Smooth muscle cell (in vitro differentiated cells): ENCODE measurements at regions not wholly inside any gene's neighbourhood (a gene's known extent, or its start where the extent isn't known, plus 50 kb on each side); places are given as distances from the start of the nearest gene placed in this dataset.

ENCODE experiments used
- DNase-seq: peaks from one replicate; lab custom pipeline; 2025; ENCODE audit not compliant: unreplicated experiment; lab: John Stamatoyannopoulos, UW
- H2AFZ ChIP-seq: fragments of 200-600 bp; sonication (generic); 2 replicates; pipeline ENCODE4 v1.6.0; 2016; ENCODE audit warnings: antibody characterized with exemption, low read depth, mild to moderate bottlenecking
- H3F3A ChIP-seq: fragments of 200-600 bp; sonication (generic); 2 replicates; pipeline ENCODE4 v1.6.0; 2017; ENCODE audit warnings: antibody characterized with exemption, low read depth
- H3K27ac ChIP-seq: fragments of 200-600 bp; sonication (generic); 2 replicates; pipeline ENCODE4 v1.5.1; 2016; ENCODE audit warnings: low read depth, mild to moderate bottlenecking
- H3K27me3 ChIP-seq: fragments of 200-600 bp; sonication (generic); 2 replicates; pipeline ENCODE4 v1.6.1; 2016; ENCODE audit warnings: low read depth, mild to moderate bottlenecking
- H3K36me3 ChIP-seq: fragments of 200-600 bp; sonication (generic); 2 replicates; pipeline ENCODE4 v1.5.1; 2016; ENCODE audit warnings: low read depth
- H3K4me1 ChIP-seq: fragments of 200-600 bp; sonication (generic); 2 replicates; pipeline ENCODE4 v1.5.1; 2016; ENCODE audit warnings: low read depth
- H3K4me2 ChIP-seq: fragments of 200-600 bp; sonication (generic); 2 replicates; pipeline ENCODE4 v1.6.0; 2016; ENCODE audit warnings: mild to moderate bottlenecking
- H3K4me3 ChIP-seq: fragments of 200-600 bp; sonication (generic); 2 replicates; pipeline ENCODE4 v1.5.1; 2016; ENCODE audit warnings: mild to moderate bottlenecking
- H3K79me2 ChIP-seq: fragments of 200-600 bp; sonication (generic); 2 replicates; pipeline ENCODE4 v1.6.0; 2016; ENCODE audit warnings: low read depth, mild to moderate bottlenecking
- H3K9ac ChIP-seq: fragments of 200-600 bp; sonication (generic); 2 replicates; pipeline ENCODE4 v1.6.0; 2016; ENCODE audit warnings: low read depth
- H3K9me3 ChIP-seq: fragments of 200-600 bp; sonication (generic); replicated peaks from 2 replicates; pipeline ENCODE4 v1.5.1; 2016; ENCODE audit warnings: low read depth
- H4K20me1 ChIP-seq: fragments of 200-600 bp; sonication (generic); 2 replicates; pipeline ENCODE4 v1.6.0; 2016; ENCODE audit warnings: low read depth
- CTCF ChIP-seq: fragments of 200-600 bp; sonication (generic); IDR thresholded peaks from 2 replicates; pipeline ENCODE4 v1.5.1; 2017; ENCODE audit warnings: borderline replicate concordance, mild to moderate bottlenecking, antibody characterized with exemption; ENCODE audit not compliant: insufficient read depth, poor library complexity, severe bottlenecking
- WGBS: methylation state at CpG from one replicate; pipeline ENCODE4 v1.1.7; 2016; ENCODE audit warnings: low lambda C conversion rate; 5-methylcytosine and 5-hydroxymethylcytosine counted together

GRCh38 chr18:64270608-64271007, 121.7 kb upstream of the LINC00305 start:
- WGBS = 98% methylated on average over 1 of the region's 1 CpG
- no peaks in the 10 kb centered on the region for H3K79me2 ChIP-seq
- no peak overlapping the region for H3K4me2 ChIP-seq
- H3K9ac ChIP-seq = no peak overlapping the region
- H3F3A ChIP-seq = no peaks in the 10 kb centered on the region
- no peaks in the 10 kb centered on the region for H3K9me3 ChIP-seq
- H3K27me3 ChIP-seq = no peaks in the 10 kb centered on the region
- no peak overlapping the region for H2AFZ ChIP-seq
- TF ChIP-seq CTCF = no peak
- H3K4me1 ChIP-seq = no peaks in the 10 kb centered on the region
- no peaks in the 10 kb centered on the region for H3K36me3 ChIP-seq
- no peaks in the 10 kb centered on the region for H4K20me1 ChIP-seq
- H3K27ac ChIP-seq = no peak overlapping the region
- no peak for DNase-seq
- H3K4me3 ChIP-seq = no peak overlapping the region

GRCh38 chr18:64270121-64270520, 121.2 kb upstream of the LINC00305 start:
- Histone ChIP-seq H3F3A (no peaks in the 10 kb centered on the region), H3K36me3 (no peaks in the 10 kb centered on the region), H3K4me1 (no peaks in the 10 kb centered on the region), H3K27ac (no peak overlapping the region), H3K4me3 (no peak overlapping the region), H2AFZ (no peak overlapping the region), H3K27me3 (no peaks in the 10 kb centered on the region), H3K79me2 (no peaks in the 10 kb centered on the region), H4K20me1 (no peaks in the 10 kb centered on the region), H3K9me3 (no peaks in the 10 kb centered on the region), H3K4me2 (no peak overlapping the region), H3K9ac (no peak overlapping the region)
- TF ChIP-seq CTCF = no peak
- 89% methylated on average over 3 of the region's 3 CpGs for WGBS
- DNase-seq = no peak

GRCh38 chr18:64264171-64264570, 115.3 kb upstream of the LINC00305 start:
- Histone ChIP-seq H4K20me1 (no peaks in the 10 kb centered on the region), H3K79me2 (no peaks in the 10 kb centered on the region), H3K9me3 (no peaks in the 10 kb centered on the region), H3K27me3 (no peaks in the 10 kb centered on the region), H3K4me1 (no peaks in the 10 kb centered on the region), H3K4me3 (no peak overlapping the region), H3K4me2 (no peak overlapping the region), H3F3A (no peaks in the 10 kb centered on the region), H2AFZ (no peak overlapping the region), H3K36me3 (no peaks in the 10 kb centered on the region), H3K9ac (no peak overlapping the region), H3K27ac (no peak overlapping the region)
- WGBS = 45% methylated on average over 2 of the region's 2 CpGs
- no peak for DNase-seq
- no peak for TF ChIP-seq CTCF

GRCh38 chr18:64260810-64261209, 111.9 kb upstream of the LINC00305 start:
- Histone ChIP-seq H3K27me3 (no peaks in the 10 kb centered on the region), H3K4me1 (no peaks in the 10 kb centered on the region), H2AFZ (no peak overlapping the region), H3K79me2 (no peaks in the 10 kb centered on the region), H3K4me2 (no peak overlapping the region), H4K20me1 (no peaks in the 10 kb centered on the region), H3K27ac (no peak overlapping the region), H3K4me3 (no peak overlapping the region), H3K36me3 (no peaks in the 10 kb centered on the region), H3K9me3 (no peaks in the 10 kb centered on the region), H3F3A (no peaks in the 10 kb centered on the region), H3K9ac (no peak overlapping the region)
- no peak for DNase-seq
- TF ChIP-seq CTCF = no peak
- 89% methylated on average over 2 of the region's 2 CpGs for WGBS
